HG03064 (cell line): ENCODE measurements at regions not wholly inside any gene's neighbourhood (a gene's known extent, or its start where the extent isn't known, plus 50 kb on each side); places are given as distances from the start of the nearest gene placed in this dataset.

Experiments used
- ATAC-seq: cut with Tn5 transposase; IDR thresholded peaks from one replicate; pipeline ENCODE4 v1.9.1; 2021; ENCODE audit warnings: low read depth; ENCODE audit not compliant: unreplicated experiment

DNA sequence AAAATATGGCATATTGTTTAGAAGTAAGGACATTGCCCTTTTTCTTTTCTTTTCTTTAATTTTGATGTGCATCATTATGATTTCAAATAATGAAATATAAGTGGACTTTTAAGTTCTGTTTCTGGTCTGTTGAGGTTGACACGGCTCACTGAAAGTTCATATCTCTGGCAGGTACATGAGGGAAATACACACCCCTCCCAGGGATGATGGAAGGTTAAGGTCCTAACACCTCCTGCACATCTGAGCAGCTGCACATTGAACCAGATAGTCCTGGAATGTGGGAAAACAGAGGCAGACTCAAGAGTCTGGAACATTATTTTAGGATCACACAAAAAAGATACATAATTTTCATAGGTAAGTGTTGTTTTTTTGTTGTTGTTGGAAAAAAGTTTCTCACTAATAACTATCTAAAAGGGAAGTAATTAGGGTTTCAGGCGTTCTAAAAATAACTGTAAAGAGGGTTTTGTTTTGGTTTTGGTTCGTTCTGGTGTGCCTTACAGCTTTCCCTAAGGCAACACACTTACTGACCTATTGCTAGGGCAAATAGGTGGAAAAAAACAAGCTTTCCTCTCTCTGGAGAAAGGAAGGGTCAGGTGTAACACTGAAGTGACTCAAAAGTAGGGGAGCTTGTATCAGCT, 201.2 kb upstream of the PRKCQ start:
- ATAC-seq: peak; percentile 69

DNA sequence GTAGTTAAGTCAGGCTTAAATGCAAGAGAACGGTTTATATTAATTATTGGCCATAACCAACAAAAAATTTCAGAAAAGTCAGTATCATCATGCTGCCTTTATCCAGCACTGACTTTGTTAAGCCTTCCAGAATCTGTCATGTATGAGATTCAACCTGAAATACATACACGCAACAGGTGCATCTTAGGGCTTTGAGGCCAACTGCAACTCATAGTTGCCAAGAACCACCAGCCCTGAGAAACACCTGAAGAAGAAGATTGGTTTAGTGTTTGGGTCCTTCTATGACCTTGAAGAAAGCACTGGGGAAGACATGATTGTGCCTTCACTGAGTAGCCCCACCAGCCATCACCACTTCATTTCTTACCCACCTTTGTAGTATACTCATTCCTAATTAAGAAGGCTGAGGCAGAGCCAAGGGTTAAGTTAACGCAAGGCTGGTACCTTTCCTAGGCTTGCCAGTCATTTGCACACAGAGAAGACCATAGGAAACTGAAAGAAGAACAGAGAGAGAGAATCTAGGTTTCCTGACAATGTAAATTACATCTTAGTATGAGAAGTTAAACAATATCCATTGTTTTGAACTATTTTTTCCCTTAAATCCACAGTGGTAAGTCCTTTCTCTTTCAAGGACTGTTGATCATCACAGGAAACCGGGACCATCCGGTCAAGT, 200.1 kb upstream of the PRKCQ start:
- ATAC-seq: no peak

DNA sequence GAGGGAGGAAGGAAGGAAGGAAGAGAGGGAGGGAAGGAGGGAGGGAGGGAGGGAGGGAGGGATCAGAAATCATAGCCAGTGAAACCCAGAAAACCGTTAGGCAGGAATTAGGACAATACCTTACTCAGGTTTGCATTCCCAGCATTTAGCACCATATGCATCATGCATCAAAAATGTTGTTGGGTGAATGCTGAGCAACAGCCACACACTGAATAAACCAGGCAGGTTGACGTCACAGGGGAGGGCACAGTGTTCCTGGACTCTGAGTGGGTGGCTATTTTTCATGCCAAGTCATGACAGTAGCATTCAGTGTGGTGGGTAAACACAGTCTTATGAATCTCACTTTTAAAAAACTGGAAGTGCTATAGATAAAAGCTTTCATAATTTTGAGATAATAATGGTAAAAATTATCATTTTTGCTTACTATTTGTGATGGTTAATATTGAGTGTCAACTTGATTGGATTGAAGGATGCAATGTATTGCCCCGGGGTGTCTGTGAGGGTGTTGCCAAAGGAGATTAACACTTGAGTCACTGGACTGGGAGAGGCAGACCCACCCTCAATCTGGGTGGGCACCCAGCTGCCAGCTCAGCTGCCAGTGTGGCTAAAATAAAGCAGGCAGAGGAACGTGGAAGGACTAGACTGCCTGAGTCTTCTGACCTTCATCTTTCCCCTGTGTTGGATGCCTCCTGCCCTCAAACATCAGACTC, 199.1 kb upstream of the PRKCQ start:
- ATAC-seq: no peak

DNA sequence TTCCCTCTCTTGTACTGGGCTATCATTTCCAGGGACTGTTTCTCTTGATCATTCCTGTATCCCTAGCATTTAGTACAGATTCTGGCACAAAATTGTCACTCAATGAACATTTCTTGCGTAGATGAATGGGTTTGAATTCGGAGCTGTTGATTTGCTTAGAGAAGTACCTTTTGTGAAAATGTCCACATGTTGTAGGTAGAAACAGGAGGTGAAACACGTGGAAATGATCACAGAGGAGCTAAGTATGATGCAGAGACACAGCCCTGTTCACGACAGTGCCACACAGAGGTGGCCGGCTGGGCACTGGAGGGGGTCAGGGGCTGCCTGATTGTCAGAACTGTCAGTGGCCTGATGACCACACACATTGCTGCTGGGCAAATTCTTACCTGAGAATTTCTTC, 196.1 kb upstream of the PRKCQ start:
- no peak for ATAC-seq

DNA sequence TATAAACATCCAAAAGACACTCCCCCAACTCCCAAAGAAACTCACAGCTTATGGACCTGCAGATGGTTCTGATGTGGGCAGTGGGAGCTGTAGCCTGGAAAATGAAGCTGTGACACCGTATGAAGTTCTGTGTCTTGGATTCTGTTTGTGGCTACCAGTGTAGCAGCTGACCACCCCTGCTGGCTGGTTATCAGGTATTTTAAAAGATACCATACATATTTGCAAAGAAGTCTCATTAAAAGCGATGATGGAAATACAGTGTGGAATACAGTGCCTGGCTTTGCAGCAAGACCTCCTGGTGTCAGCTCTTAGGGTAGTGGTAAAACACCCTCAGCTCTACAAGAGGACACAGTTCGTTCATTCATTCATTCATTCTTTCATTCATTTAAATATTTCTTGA, 194.3 kb upstream of the PRKCQ start:
- ATAC-seq: no peak

DNA sequence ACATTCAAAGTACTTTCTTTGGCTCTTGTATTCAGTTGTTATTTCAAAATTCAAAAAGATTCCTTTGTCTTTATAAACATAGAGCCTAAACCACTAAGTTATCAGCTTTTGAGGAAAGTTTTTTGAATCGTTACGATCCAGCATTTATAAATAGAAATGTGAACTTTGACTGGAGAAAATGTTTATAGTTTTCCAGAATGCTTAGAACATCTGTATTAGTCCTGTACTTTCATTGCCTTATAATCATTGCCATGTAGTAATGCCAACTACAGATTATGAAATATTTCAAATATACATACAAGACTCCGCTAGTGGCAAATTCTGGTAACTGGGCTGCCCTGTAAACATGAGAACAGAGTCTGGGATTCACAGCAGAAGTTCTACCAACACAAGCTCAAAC, 191.3 kb upstream of the PRKCQ start:
- ATAC-seq: no peak

DNA sequence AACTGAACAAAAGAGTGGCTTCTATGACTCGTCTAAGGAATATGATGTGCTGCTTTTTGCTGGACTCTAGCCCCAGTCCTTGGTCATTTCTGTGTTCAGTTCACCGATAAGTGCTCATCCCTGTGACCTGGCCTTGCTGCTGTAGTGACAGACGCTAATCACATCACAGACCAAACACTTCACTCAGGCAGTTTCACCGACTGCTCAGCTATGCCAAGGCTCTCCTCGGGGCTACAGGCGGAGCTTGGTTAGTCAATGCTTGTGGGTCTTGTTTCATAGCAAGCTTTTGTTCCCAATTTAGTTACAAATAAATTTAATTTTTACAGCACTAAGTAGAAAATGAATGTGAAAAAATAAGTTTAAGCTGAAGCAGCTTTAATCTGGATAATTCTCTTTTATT, 190.8 kb upstream of the PRKCQ start:
- ATAC-seq: no peak

DNA sequence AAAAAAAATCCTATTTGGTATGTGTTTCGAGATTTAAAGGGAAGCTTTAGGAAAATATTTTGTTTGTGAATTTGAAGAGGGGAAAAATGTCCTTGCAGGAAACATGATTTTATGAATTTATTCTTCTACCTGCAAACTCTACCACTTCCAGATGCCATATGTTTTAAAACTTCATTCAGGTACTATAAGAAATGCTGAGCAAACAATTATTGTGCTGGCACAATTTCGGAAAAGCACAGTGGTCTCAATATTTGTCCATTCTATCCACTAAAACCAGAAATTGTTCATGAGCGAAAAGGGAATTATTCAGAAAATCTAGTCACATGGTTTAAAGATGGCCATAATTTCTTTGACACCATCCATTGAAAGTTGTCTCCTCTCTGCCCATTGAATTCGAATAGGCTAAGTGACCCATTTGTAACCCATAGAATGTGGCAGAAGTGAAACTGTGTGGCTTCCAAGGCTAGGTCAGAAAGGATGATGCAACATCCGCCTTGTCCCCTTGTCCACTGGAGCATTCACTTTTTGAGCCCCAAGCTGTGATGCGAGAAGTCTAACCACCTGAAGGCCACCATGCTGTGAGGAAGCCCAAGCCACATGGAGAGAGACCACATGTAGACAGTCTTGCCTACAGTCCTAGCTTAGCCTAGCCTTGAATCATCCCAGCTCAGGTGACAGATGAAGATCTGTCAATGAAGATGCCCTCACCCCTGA, 189.8 kb upstream of the PRKCQ start:
- ATAC-seq: no peak

DNA sequence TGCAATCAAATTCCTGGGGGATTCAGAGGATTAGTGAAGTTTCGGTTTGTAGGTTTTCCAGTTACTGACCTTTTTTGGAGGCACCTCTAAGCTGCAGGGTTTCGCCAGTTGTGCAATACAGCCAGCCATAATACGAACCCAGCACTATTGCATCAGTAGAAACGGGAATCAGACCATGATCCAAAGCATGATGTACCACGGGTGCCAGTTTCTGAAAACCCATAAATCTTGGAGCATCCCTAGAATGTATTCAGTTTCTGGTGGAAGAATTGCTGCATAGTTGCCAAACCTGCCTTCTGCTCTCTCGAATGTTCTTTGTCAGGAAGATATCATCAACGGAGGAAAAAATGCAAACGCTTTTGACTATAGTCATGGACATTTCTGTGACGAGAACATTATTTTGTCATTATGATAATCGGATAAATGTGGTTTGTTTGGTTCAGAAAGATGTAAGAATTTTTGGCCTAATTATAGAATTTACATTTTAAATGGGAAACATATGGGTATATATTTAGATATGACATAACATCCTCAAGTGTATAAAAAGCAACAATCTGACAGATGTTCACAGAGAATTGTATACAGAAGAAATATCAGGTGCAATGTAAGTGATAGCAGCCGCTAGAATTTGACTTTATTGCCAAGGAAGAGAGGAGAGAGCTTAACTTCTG, 186.2 kb upstream of the PRKCQ start:
- ATAC-seq: no peak

DNA sequence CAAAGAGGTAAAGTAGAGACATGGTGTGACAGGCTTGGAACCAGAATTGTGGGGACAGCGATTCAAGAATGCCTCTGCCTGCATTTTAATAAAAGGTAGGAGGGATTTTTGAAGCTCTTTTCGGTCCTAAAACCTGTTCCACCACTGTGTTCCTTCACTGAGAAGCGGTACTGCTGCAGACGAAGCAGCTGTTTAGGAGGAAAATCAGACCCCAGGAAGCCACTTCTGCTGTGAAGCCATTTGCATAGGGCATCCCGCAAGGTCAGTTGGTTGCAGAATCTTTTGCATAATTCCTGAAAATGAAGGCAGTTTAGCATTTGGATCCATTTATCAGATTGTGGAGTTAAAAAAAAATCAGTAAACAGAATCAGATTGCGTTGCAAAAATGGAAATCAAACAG, 183.3 kb upstream of the PRKCQ start:
- no peak for ATAC-seq

DNA sequence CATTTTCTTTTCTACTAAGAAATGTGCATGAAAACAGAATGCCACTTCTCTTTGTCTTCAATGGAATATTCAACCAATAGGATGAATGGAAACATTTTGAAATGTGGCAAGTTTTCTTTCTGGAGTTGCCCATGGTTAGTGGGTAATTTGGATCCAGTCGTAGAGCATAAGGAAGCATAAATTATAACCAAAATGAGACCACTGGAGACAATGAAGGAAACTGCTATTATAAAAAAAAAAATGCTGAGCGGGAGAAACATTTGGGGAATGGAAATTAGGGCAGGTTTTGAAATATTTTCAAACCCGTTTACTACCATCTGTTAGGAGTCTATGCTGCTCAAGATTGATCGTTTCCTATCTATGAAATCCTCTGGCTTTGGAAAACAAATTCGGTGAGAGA, 182.9 kb upstream of the PRKCQ start:
- ATAC-seq: no peak

DNA sequence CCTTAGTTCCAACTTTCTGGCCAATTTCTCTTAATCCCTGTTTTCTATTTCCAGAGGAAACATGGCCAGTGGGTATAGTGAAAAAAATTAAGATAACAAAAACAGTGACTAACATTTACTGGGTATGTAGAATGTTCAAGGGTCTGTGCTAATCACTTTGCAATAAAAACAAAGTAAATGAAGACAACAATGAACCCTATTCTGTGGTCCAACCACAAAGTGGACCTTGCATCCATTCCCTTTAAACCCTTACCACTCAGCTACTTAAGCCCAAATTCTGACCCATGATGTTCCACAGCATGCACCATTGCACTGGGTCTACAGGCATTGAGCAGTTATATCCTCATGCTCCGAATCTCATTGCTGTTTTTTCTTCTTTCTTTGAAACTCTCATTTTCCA, 179.9 kb upstream of the PRKCQ start:
- ATAC-seq: no peak

DNA sequence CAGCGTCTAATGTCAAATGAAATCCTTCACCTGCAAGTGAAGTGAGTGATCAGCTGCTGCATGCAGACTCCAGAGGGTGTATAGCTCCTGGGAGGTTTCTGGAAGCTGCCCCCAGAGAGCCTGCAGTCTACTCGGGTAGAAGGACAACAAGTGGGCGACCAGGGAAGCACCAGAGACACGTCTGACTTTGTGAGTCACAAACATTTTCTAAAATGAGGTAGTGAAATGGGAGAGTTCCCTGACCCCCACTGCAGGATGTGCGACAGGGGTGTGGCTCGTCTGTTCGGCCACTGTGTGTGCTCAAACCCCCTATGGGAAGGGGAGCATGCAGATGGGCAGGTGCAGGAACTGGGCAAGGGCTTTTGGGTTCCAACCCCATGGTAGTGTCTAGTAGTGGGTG, 177.1 kb upstream of the PRKCQ start:
- ATAC-seq: no peak

DNA sequence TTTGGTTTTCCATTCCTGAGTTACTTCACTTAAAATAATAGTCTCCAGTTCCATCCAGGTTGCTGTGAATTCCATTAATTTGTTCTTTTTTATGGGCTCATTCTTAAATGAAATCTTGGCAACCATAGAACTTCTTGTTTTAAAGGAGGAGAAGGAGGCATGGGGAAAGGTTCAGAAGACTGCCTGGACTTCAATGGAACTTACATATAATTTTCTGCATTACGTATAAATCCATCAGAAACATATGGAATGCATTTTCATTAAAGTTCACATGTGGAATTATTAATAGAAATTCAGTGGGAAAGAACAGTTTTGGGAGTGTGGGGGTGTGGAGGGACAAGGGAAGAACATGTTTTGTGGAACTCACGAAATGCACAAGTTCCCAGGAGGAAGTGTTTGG, 176.6 kb upstream of the PRKCQ start:
- ATAC-seq: no peak

DNA sequence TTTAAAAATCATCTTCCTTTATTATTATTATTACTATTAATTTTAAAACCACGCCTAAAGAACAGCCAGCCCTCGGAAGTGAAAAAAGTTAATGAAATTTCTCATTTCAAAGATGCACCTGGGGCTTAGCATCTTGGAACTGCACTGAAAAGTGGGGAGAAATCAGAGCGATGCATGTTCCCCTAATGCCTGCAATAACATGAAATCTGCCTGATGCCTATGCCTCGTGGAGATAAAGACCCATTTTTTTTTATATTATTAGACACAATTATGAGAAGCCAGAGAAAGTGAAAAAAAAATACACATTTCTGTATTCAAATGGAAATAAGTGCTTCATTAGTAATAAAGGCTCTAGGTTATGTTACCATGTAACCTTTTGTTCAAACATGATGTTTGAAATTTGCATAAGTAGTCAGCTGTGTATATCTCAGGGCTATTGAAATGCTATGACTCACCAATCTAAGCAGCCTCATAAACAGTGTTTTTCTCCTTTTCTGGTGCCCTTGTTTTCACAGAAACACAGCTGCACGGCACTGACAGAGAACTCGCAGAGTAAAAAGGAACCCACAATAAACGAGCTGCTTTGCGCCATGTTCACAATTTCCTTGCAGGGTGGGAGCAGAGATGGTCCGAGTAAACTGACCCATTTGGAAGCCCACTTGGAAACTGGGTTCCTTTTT, 175.8 kb upstream of the PRKCQ start:
- no peak for ATAC-seq

DNA sequence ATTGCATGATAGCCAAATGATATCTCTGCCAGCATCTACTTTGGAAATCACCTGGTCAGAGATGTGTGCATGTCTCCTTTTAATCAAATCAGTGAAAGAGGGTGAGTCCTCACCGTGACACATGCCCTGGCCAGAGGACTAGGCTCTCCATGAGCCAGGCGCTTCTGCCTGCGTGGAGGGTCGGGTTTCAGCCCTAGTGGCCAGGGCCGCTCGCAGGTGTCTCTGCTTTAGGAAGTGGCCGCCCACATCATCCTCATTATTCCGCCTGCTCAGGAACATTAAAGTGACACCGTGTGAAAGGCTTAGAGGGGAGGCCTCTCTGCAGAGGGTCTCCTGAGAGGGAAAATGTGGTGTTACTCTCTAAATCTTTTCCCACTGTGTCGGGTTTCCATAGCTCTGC, 173.6 kb upstream of the PRKCQ start:
- ATAC-seq: no peak

DNA sequence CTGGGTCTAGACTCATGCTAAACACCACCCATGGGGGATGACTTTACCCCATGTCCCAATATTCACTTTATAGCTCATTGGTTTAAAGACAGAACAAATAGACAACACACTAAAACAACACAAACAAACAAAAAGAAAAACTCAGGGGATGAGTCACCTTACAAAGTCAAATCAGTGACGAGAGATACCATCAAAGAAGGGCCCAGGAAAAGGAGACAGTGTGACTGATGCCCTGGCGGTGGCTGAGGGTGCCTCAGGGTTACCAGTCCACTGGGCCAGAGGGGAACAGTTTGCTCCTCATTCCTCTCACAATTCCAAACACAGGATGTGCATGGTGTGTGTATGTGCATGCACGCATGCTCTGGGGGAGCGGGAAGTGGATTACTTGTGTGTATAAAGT, 171.3 kb upstream of the PRKCQ start:
- ATAC-seq: no peak

DNA sequence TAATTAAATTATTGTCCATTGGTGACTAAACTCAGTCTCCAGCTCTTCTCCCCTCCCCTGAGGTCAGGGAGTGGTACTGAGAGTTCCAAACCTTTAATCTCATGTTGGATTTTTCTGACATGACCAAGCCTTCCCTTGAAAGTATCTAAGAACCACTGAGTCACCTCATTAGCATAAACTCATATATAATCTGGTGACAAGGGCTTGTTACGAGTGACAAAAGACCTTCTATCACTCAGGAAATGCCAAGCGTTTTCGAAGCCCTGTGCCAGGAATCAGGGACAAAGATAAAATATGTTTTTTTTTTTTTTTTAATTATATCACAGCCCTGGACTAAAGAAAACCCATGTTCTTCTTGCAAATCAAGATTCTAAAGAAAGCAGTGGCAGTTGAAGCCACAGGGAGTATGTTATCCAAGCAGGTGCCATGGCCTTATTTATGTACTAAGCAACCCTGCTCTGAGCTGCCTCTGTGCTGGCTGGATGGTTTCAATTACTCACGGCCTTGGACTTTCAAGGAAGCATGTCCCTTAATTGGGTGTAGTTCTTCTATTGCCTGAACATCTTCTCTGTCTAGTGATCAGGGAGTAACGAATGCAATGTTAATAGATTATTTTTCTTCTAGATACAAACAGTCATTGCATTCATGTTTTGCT, 169.0 kb upstream of the PRKCQ start:
- no peak for ATAC-seq

DNA sequence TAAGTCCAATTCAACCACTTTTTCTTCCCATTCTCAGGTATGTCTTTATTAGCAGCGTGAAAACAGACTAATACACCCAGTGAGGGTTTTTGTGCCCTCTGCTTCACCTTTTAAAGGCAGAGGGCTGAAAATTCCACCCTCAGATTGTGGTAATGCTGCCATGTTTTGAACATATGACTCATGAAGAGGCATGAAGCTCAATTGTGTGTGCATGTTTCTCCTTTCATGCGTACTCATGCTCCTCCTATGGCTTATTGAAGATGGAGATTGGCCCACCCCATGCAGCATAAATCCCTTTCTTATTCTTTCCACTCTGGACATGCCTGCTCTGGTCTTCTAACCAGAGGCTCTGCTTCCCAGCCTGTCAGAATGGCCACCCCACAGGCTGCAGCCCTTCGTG, 168.0 kb upstream of the PRKCQ start:
- no peak for ATAC-seq

DNA sequence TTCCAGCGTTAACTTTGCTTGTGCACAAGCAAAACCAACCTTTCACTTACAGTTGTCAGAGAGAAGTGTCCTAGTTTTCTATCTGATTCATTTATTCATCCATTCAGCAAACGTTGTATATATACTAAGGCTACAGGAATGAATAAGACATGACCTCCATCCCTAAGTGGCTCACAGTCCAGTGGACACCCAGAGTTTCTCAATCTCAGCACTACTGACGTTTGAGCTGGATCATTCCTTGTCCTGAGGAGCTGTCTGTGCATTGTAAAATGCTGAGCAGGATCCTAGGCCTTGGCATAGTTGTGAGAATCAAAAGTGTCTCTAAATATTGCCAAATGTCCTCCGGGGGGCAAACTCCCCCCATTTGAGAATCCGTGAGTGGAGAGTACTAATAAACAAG, 166.7 kb upstream of the PRKCQ start:
- no peak for ATAC-seq
